GM18868 (cell line): ENCODE measurements at regions not wholly inside any gene's neighbourhood (a gene's known extent, or its start where the extent isn't known, plus 50 kb on each side); places are given as distances from the start of the nearest gene placed in this dataset.
"Not testable (repeated sequence)": the region's sequence is repeated elsewhere in the genome, so short reads cannot be mapped to it uniquely, and the experiment has no call there.

Source experiments
- ATAC-seq: cut with Tn5 transposase; IDR thresholded peaks from one replicate; pipeline ENCODE4 v1.9.1; 2021; ENCODE audit warnings: mild to moderate bottlenecking, moderate library complexity; ENCODE audit not compliant: unreplicated experiment

GRCh38 chr7:86592185-86592584 is 51.5 kb upstream of the GRM3 start:
- ATAC-seq, result peak; percentile 83

DNA sequence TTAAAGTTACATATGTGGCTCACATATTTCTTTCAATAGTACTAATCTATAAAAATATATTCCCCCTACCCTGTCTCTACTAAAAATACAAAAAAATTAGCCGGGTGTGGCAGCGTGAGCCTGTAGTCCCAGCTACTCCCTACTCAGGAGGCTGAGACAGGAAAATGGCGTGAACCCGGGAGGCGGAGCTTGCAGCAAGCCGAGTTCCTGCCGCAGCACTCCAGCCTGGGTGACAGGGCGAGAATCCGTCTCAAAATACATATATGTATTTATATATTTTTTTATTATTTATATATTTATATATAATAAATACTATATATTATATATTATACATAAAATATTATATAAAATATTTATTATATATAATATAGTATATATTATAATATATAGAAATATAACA is 69.7 kb upstream of the GRM3 start:
- ATAC-seq, result no peak

- no peak for ATAC-seq
These were observed 84.8 kb upstream of the GRM3 start for GRCh38 chr7:86558680-86559501.

DNA sequence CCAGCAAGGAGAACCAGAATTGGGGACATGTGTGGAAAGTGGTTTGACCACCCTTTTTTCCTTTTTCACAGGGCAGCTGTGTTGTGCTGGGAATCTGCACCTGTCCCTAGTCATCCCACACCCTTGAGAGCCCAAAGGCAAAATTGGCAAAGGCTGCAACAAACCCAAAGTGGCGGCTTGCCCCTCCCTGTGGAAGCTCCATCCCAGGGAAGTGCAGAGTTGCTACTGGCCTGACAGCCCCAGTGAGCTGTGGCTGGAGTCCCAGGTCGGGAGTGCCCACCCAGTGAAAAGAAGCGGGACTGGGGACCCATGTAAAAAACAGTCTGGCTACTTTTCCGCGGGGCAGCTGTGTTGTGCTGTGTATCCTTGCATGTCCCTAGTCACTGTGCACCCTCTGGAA is 109.1 kb upstream of the GRM3 start:
- no peak for ATAC-seq

GRCh38 chr7:86504229-86504628 is 139.5 kb upstream of the GRM3 start:
- no peak for ATAC-seq

DNA sequence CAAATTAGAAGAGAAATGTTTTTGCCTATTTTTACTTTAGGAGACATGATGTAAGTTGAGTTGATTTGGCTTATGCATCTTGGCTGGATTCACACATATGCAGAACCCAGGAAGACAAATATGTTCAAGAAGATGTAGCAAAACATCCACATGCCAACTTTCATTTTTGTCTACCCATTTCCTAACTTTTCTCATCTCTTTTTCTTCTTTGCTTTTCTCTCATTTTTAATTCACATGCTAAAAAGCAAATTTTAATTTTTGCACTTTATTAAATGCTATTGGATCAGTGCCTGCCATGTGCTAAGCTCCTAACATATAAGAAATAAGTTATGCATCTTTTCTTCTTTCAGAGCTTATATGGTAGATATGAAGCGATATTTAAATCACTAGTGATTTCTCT is 143.7 kb upstream of the GRM3 start:
- ATAC-seq, result no peak

DNA sequence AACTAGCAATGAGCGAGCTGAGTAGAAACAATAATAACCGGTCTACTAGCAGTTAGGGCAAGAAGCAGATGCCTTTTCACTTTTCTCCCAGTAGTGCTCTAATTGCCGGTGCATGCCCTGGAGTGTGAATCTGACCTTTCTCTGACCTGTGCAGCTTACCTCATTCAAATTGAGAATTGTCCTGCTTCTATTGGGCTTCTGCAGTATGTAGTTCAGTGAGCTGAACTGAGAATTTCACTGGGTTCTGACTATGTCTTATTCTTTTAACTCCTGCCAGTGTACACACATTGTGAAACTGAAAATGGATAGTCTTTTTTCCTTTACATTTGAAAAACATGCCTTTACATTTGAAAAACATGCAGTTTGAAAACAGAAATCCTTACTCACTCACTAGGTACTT is 157.9 kb upstream of the GRM3 start:
- no peak for ATAC-seq

DNA sequence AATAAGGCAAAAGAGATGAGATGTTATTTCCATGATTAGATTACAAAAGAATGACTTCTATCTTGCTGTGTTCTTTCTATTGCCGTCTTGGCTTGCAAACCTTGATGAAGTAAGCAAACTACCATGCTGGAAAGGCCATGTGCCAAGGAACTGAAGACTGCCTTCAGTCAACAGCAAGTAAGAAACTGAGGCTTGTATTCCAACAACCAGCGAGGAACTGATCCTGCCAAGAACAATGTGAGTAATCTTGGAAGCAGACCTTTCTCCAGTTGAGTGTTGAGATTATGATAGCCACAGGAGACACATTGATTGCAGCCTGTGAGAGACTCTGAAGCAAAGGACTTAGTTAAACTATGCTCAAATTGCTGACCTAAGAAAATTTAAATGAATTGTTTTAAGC is 164.6 kb upstream of the GRM3 start:
- no peak for ATAC-seq

- ATAC-seq, result no peak
These were observed 166.3 kb upstream of the GRM3 start for GRCh38 chr7:86477343-86477935.

DNA sequence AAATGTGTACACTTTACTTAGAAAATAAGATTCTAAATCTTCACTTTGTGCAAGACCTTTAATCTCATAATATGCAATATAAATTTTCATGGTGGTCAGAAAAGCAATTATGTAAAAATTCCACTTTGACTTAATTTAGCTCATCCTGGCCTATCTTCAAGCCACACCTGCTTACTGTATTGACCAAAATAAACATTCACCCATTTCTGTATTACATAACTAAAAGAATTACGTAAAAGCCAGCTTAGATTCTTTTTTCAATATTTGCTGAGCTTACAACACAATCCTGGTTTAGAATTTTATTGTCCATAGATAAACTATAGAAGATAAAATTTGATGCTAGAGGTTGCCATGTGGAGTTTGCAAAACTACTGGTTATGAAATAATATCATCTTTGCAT is 172.9 kb upstream of the GRM3 start:
- ATAC-seq, result no peak

GRCh38 chr7:86469680-86470295 is 173.9 kb upstream of the GRM3 start:
- peak; percentile 100 for ATAC-seq

DNA sequence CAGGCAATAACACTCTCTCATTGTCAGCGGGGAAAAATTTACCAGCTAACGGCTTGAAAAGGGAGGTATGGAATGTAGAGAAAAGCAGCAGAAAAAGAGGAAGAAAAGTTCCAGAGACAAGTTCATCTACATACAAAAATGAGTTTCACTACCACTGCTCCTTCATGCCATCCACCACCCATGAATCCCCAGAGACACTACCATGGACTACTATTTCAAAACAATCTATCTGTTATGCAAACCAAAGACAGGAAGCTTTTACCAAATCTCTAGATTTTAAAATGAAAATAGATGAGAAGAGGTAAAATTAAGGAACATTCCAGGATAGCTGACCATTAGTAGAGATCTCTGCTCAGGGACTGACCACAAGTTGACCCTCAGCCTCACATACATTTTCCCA is 189.0 kb upstream of the GRM3 start:
- no peak for ATAC-seq

GRCh38 chr7:86453454-86453853 is 190.3 kb upstream of the GRM3 start:
- ATAC-seq, result no peak

GRCh38 chr7:86448856-86449255 is 194.9 kb upstream of the GRM3 start:
- no peak for ATAC-seq

GRCh38 chr7:86445285-86445684 is 198.4 kb upstream of the GRM3 start:
- no peak for ATAC-seq

DNA sequence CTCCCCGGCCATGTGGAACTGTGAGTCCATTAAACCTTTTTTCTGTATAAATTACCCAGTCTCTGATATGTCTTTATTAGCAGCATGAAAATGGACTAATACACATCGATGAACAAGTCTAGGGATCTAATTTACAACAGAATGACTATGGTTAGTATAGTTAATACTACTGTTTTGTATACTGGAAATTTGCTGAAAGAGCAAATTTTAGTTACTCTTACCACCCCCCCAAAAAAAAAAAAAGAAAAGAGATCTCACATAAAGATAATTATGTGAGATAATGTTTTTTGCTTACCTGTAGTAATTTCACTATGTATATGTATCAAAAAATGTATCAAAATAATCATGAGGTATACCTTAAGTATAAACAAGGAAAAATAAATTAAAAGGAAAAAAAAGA is 199.5 kb upstream of the GRM3 start:
- no peak for ATAC-seq

DNA sequence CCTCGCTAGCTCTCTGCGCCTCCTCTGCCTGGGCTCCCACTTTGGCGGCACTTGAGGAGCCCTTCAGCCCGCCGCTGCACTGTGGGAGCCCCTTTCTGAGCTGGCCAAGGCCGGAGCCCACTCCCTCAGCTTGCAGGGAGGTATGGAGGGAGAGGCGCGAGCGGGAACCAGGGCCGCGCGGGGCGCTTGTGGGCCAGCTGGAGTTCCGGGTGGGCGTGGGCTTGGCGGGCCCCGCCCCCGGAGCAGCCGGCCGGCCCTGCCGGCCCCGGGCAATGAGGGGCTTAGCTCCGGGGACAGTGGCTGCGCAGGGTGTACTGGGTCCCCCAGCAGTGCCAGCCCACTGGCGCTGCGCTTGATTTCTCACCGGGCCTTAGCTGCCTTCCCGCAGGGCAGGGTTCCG is 203.3 kb upstream of the GRM3 start:
- ATAC-seq, result not testable (repeated sequence)

GRCh38 chr7:86437951-86438450 is 205.7 kb upstream of the GRM3 start:
- no peak for ATAC-seq

DNA sequence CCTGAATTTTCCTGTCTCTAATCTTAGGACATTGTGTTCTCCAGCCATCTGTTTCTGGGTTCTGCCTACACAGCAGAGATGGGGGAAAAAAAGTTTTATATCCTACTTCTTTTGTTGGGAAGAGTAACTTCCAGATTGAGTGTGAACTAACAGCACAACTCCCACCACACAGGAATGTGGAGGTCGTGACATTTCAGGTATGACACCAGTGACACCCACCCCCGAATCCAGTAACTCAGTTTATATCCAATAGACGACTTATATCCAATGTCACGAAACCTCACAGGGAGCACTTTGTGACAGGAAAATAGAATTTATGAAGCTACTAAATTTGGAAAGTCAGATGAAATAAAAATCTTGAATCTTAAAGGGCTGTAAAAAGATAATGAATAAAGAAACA is 211.9 kb upstream of the GRM3 start:
- no peak for ATAC-seq

DNA sequence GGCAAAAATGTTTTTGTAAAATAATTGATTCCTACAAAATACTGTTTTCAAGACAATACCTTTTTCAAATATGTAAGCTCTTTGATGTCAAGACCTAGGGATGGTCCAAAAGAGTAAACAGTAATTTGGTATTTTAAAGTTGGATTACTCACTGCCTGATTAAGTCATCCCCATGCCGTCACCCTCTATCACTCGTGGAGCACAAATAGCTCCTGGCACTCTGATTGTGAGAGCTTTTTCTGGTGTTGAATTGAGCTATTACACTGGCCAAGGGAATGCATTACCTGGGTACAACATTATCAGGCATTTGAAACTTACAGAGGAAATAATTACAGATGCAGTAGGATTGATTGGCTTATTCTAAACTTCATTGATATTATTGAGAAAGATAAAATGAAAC is 231.9 kb upstream of the GRM3 start:
- no peak for ATAC-seq

DNA sequence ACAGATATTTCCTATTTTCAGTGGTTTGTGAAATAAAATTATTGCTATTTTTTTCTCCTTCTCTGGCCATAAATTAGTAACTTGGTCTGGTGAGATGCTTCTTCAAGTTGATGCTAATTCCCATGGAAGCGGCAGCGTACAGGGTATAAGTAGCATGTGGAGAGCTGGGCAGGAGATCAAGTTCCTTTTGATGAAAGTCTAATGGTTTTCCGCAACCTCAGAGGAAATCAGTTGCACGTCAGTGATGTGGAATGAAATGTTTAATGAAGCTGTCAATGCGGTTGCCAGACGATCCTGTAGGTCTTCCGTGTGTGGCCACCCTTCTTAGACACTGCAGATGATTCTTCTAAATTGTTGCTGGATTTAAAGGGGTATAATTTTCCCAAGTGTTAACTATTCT is 236.4 kb upstream of the GRM3 start:
- ATAC-seq, result no peak

DNA sequence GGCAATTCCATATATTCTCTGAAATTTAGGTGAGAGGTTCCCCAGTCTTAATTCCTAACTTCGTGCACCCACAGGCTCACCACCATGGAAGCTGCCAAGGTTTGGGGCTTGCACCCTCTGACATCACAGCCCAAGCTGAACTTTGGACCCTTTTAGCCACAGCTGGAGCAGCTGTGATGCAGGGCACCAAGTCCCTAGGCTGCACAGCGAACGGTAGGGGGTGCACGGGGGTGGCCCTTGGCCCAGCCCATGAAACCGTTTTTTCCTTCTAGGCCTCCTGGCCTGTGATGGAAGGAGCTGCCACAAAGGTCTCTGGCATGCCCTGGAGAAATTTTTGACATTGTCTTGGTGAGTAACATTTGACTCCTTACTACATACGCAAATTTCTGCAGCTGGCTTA is 251.9 kb upstream of the GRM3 start:
- ATAC-seq, result no peak
